HG03575 (cell line): ENCODE measurements at regions not wholly inside any gene's neighbourhood (a gene's known extent, or its start where the extent isn't known, plus 50 kb on each side); places are given as distances from the start of the nearest gene placed in this dataset.

ENCODE experiments used
- ATAC-seq: cut with Tn5 transposase; IDR thresholded peaks from one replicate; pipeline ENCODE4 v1.9.1; 2021; ENCODE audit not compliant: unreplicated experiment, insufficient number of reproducible peaks, low FRiP score; ENCODE audit errors: extremely low read depth

- no peak for ATAC-seq
Observed at GRCh38 chr2:199144036-199144435, 313.7 kb downstream of the SATB2 start.

DNA sequence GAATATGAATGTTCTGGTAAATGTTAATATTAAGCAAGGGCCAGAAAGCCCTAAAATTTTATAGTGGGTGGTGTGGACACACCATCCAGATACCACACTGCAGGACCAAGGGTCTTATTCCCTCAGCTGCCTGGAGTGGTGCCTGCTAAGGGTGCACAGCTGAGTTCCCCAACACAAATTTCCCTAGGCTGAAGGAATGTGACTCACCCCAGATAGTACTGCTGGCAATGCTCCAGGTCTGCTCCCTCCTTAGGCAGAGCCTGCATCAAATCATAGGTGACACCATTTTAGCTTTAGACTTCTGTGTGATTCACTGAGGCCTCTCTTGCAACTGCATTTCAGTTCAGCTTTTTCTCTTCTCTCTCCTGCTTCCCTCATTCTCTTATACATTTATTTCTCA is 321.1 kb downstream of the SATB2 start:
- ATAC-seq, result no peak

DNA sequence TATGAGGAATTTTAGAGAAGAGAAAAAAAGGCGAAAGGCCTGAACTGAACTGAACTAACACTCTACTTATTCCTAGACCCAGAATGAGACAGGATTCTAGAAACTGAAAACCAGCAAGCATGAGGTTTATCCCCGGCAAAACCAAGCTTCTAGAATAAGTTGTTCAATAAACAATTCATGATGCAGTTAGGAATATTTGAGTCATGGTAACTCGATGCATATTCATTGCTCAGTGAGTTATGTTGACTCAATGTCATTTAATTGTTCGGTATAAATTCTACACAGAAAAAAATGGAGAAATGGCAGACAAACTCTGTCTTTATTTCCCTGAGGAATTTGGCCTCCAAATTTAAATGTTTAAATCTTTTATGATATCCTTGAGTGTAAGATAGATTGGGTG is 321.5 kb downstream of the SATB2 start:
- ATAC-seq, result no peak

GRCh38 chr2:199131876-199132275 is 325.9 kb downstream of the SATB2 start:
- ATAC-seq, result no peak

DNA sequence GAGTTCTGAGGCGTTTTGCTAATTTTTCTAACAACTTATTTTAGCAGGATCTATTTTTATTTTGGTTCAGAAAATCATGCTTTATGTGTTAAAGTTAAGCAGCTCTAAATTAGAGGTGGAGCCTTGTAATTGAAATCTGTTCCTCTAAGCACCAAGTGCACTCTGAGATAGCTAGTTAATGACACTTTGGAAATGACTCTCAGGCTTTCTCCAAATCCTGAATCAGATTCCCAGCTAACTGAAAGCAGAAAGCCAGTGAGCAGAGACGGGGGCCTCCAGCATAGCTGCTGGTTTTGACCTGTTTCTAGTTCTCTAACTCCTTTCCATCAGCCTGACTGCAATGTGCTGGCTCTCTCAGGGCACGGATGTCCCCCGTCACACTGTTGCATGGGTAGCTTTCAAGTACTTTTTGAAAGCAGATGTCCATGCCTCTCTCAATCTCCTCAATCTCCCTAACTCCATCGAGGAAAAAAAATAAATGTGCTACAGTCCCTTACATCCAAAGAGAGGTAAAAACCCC is 326.5 kb downstream of the SATB2 start:
- no peak for ATAC-seq

- ATAC-seq, result no peak
Observed at GRCh38 chr2:199130501-199130900, 327.2 kb downstream of the SATB2 start.

DNA sequence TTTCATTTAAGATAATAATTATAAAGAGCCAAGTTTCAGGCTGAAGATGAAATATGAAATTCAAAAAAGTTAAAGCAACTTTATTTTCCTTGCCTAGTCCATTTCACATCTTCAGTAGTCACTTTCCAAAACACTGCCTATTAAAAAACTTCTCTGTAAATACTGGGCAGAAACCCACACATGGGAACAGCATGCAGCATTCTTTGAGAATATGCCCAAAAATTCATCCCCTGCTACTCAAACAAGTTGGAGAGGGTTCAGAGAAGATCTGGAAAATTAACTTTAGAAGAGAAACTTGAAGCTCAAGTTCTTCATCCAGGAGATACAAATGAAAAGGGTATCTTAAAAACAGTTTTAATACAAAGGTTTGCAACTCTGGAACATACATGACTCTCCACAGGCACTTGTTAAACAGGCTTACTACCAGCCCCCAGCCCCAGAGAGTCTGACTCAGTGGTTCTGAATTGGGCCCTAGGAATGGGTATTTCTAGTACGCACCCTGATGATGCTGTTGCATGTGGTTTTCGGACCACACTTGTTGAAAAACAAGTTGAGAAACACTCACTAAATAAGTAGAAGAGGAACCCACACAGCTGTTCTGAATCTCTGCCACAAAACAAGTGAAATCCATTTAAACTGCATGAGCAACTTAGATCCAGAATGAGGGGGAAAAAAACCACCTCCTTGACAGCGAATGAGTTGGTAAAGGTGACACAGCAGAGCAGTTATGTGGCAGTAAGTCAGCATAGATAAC is 329.1 kb downstream of the SATB2 start:
- no peak for ATAC-seq

- no peak for ATAC-seq
Observed at GRCh38 chr2:199119796-199120195, 337.9 kb downstream of the SATB2 start.

GRCh38 chr2:199118673-199119112 is 339.0 kb downstream of the SATB2 start:
- ATAC-seq, result no peak

GRCh38 chr2:199115169-199115568 is 342.6 kb downstream of the SATB2 start:
- no peak for ATAC-seq

- ATAC-seq, result no peak
Observed at GRCh38 chr2:199113111-199113510, 344.6 kb downstream of the SATB2 start.

DNA sequence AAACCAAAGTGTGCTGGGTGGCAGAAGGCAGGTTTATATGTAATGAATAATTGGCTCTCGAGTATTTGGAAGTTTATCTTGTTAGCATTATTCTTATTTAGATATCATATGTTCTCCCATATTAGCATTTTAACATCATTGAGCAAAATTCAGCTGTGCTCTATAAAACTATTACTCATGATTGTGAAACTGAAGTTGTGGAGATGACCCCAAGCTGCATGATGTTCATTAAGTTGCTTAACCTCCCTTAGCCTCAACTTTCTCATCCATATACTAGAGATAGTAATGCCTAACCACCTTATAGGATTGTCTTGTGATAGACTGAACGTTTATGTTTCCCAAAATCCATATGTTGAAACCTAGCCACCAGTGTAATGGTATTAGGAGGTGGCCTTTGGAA is 346.3 kb downstream of the SATB2 start:
- no peak for ATAC-seq

- ATAC-seq, result no peak
Observed at GRCh38 chr2:199108056-199108455, 349.7 kb downstream of the SATB2 start.

GRCh38 chr2:199105826-199106225 is 351.9 kb downstream of the SATB2 start:
- ATAC-seq, result no peak

GRCh38 chr2:199101487-199101886 is 356.3 kb downstream of the SATB2 start:
- no peak for ATAC-seq

GRCh38 chr2:199100326-199101110 is 357.2 kb downstream of the SATB2 start:
- no peak for ATAC-seq

GRCh38 chr2:199092419-199092818 is 365.3 kb downstream of the SATB2 start:
- no peak for ATAC-seq

DNA sequence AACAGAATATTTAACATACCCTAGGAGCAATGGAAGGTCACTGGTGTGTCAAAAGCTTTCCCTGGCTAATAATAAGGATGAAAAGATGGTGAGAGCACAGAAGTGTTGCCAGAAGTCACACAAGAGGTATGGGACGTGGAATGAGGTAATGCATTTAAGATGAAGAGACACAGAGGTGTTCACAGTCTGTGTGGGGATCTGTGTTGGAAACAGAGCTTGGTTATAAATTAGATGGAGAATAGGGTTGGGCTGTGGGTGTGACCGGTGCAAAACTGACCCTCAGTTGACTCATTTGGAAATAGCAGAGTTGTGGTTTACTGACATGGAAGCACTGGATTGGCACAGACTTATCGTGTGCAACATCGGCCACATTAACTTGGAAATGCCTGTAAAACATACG is 372.5 kb downstream of the SATB2 start:
- ATAC-seq, result no peak

GRCh38 chr2:199070322-199070949 is 387.3 kb downstream of the SATB2 start:
- ATAC-seq, result no peak

GRCh38 chr2:199064201-199064600 is 393.5 kb downstream of the SATB2 start:
- ATAC-seq, result no peak
